Memory B cell (primary cell): ENCODE measurements at regions not wholly inside any gene's neighbourhood (a gene's known extent, or its start where the extent isn't known, plus 50 kb on each side); places are given as distances from the start of the nearest gene placed in this dataset.
"Not testable (repeated sequence)": the region's sequence is repeated elsewhere in the genome, so short reads cannot be mapped to it uniquely, and the experiment has no call there.

Experiments
- ATAC-seq: fragments of 150-1000 bp; cut with Tn5 transposase; 2 replicates; pipeline ENCODE4 v1.10.0; 2021; ENCODE audit warnings: low read depth, mild to moderate bottlenecking, moderate library complexity
- DNase-seq, 2 donors: peaks; one replicate each; pipeline ENCODE4 v3.0.0; 2022; ENCODE audit warnings: low spot score in 2 of 2
- H3K27ac Mint-ChIP-seq: one replicate; pipeline ENCODE4 v1.8.0; 2022; ENCODE audit warnings: mild to moderate bottlenecking, moderate library complexity, mixed read lengths
- H3K27me3 Mint-ChIP-seq: one replicate; pipeline ENCODE4 v1.8.0; 2022; ENCODE audit warnings: mixed read lengths
- H3K36me3 Mint-ChIP-seq: one replicate; pipeline ENCODE4 v1.8.0; 2022; ENCODE audit warnings: mild to moderate bottlenecking, mixed read lengths
- H3K4me1 Mint-ChIP-seq: one replicate; pipeline ENCODE4 v1.8.0; 2022; ENCODE audit warnings: mixed read lengths
- H3K4me3 Mint-ChIP-seq: one replicate; pipeline ENCODE4 v1.8.0; 2022; ENCODE audit warnings: mild to moderate bottlenecking, moderate library complexity, mixed read lengths
- H3K9me3 Mint-ChIP-seq: one replicate; pipeline ENCODE4 v1.8.0; 2022; ENCODE audit warnings: mixed read lengths

DNA sequence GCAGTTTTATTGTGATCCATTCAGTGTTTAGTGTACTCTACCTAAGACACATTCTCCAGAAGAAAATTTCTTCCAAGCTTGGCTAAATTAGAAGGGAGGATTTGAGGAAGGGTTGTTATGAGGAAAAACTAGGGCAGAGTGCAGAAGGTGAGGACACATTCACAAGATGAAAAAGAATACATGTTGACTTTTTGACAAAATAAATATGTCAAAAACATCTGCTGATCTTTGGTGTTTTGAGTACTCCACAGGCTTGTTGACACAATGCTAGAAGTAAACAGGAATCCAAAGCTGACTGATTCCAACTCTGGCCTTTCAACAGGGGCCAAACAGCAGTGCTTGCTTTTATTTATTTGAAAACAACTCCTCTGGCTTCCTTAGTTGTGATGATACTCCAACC, 125.8 kb upstream of the SLC7A11 start:
- no peak for ATAC-seq
- Mint-ChIP-seq H3K4me3 (no peak overlapping the region), H3K9me3 (no peaks in the 10 kb centered on the region), H3K27me3 (peaks cover 2% of the 10 kb centered on the region), H3K36me3 (no peaks in the 10 kb centered on the region), H3K4me1 (no peaks in the 10 kb centered on the region), H3K27ac (no peak overlapping the region)
- DNase-seq, result no peak

DNA sequence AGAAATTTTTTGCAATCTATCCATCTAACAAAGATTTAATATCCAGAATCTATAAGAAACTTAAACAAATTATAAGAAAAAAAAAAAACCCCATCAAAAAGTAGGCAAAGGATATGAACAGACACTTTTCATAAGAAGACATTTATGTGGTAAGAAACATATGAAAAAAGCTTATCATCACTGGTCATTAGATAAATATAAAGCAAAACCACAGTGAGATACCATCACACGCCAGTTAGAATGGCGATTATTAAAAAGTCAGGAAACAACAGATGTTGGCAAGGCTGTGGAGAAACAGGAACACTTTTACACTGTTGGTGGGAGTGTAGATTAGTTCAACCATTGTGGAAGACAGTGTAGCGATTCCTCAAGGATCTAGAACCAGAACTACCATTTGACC, 110.3 kb upstream of the SLC7A11 start:
- ATAC-seq, result not testable (repeated sequence)

DNA sequence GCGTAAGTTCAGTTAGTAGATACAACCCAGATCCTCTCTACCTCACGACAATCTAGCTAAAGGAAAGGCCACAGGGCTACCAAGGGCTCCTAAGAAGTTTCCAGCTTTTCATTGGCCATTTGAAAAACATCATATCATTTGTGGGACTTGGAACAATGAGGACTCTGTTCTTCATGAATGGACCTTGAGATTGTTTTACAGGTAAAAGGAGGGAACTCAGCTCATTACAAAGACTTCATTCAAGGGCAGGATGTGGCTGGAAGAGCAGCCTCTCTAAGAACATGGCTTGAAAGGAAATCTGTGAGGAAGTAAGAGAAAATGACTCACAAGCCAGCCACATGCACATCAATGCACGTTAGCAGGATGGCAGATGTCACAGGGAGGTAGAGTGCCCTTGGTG, 105.9 kb upstream of the SLC7A11 start:
- ATAC-seq (no peak), DNase-seq (no peak)
- Mint-ChIP-seq H3K36me3 (no peaks in the 10 kb centered on the region), H3K27me3 (no peaks in the 10 kb centered on the region), H3K4me1 (peaks cover 5% of the 10 kb centered on the region), H3K27ac (no peak overlapping the region), H3K4me3 (no peak overlapping the region), H3K9me3 (no peaks in the 10 kb centered on the region)

More for the DNA sequence above, 110.3 kb upstream of the SLC7A11 start:
- not testable (repeated sequence) for H3K27me3 Mint-ChIP-seq, DNase-seq, H3K4me1 Mint-ChIP-seq, H3K36me3 Mint-ChIP-seq, H3K9me3 Mint-ChIP-seq, H3K27ac Mint-ChIP-seq, H3K4me3 Mint-ChIP-seq

DNA sequence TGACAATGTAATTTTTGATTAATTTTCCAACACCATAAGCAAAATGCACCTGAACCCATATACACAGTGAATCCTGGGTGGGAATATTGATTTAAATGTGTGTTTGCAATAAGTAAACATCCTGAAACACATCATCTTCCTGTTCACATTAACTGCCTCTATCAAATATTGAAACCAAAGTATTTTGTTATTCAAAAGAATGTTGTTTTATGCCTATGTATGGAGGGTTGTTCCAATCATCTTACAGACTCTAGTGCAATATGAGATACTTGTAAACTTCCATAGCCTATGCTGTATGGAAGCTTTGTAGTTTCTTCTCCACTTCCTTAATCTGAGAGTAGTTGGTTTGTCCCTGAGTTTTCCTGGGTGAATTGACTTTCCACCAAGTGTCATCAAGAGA, 105.4 kb upstream of the SLC7A11 start:
- Mint-ChIP-seq H3K4me1 (peaks cover 5% of the 10 kb centered on the region), H3K4me3 (no peak overlapping the region), H3K36me3 (no peaks in the 10 kb centered on the region), H3K9me3 (no peaks in the 10 kb centered on the region), H3K27me3 (no peaks in the 10 kb centered on the region), H3K27ac (no peak overlapping the region)
- DNase-seq (no peak), ATAC-seq (no peak)

DNA sequence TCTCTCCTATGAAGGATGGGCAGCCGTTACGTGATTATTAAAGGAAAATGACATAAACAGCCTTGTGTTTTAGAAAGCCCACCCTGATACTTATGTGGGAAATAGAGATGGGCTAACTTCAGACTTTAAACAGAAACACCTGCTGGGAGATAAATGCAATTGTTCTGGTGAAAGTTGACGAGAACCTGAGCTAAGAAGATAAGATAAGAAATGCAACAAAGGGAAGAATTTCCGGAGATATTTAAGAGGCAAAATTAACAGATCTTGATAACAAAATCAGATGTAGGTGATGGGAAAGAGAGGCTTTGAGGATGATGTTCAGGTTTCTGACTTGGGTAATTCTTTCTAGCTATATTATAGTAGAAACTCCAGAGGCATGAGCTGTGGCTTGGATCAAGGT, 102.7 kb upstream of the SLC7A11 start:
- DNase-seq, result no peak
- Mint-ChIP-seq H3K4me1 (peaks cover 11% of the 10 kb centered on the region), H3K4me3 (no peak overlapping the region), H3K36me3 (no peaks in the 10 kb centered on the region), H3K27ac (no peak overlapping the region), H3K9me3 (no peaks in the 10 kb centered on the region), H3K27me3 (no peaks in the 10 kb centered on the region)
- no peak for ATAC-seq

DNA sequence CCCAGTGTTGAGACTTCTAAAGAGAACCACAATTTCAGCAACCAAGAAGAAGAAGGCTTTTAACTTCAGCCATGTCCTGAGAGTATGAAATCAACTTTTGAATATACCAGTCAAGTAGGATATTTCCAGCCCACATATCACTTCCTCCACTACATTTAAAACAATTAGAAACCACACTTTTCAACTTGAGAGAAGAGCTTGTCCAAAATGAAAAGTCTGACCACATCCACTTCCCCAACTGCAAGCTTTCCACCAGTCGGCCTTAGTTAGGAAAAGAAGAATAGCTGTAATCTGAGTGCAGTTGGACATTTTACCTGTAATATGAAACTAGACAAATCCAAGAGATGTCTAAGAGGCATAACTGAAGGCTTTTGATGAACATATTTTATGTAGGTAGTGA, 101.9 kb upstream of the SLC7A11 start:
- no peak for ATAC-seq
- Mint-ChIP-seq H3K9me3 (no peaks in the 10 kb centered on the region), H3K4me3 (no peak overlapping the region), H3K36me3 (no peaks in the 10 kb centered on the region), H3K27ac (no peak overlapping the region), H3K27me3 (no peaks in the 10 kb centered on the region), H3K4me1 (peaks cover 11% of the 10 kb centered on the region)
- no peak for DNase-seq

DNA sequence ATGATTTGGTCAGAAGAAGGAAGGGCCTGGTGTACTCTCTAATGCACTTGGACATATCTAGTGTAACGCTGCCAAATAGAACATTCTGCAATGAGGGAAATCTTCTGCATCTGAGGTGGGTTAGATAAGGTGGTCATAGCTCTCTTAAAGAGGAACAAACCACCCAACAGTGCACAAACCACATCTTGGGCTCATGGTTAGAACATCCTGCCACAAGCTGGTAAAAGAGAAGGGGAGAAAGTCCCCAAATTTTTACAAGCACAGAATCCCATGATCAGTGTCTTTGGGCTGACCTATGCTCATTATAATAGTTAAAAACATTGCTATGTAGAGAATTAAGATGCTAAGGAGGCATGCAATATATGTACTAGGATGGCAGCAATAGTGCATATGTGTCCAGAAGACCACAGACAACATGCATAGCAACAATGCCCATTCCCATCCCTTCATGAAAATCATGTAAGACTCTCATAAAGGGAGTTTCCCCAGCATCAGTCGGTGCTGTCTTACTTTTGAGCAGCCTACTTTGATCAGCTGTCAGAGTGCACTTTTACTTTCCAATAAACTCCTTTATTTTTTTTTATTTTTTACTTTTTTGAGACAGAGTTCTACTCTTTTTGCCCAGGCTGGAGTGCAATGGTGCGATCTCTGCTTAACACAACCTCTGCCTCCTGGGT, 99.7 kb upstream of the SLC7A11 start:
- Mint-ChIP-seq H3K4me1 (peaks cover 11% of the 10 kb centered on the region), H3K4me3 (no peak overlapping the region), H3K27me3 (no peaks in the 10 kb centered on the region), H3K36me3 (no peaks in the 10 kb centered on the region), H3K27ac (peak overlapping the region; percentile 80), H3K9me3 (no peaks in the 10 kb centered on the region)
- ATAC-seq (peak; percentile 91), DNase-seq (peak in 1 of 2 donors; percentile 8)

DNA sequence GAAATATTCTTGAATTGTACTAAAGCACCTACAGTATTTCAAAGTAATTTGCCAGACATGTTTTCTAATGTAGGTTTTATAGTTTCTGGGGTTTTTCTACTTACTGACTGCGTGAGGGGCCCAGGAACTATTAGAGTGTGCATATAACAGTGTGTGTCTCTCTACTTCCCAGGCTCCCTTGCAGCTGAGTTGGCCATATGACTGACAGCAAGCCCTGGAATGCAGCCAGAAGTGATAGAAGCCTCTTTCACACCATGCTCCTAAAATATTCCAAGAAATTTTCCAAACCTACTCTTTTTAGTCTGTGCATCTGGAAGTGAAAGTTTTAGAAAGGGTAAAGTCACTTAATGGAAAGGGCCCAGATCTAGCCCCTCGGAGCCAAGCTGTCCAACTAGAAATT, 96.7 kb upstream of the SLC7A11 start:
- ATAC-seq, result no peak
- no peaks in the 10 kb centered on the region for H3K36me3 Mint-ChIP-seq
- no peak overlapping the region for H3K27ac Mint-ChIP-seq
- H3K27me3 Mint-ChIP-seq, result no peaks in the 10 kb centered on the region
- no peaks in the 10 kb centered on the region for H3K9me3 Mint-ChIP-seq
- H3K4me1 Mint-ChIP-seq, result peaks cover 7% of the 10 kb centered on the region
- DNase-seq, result no peak
- H3K4me3 Mint-ChIP-seq, result no peak overlapping the region

DNA sequence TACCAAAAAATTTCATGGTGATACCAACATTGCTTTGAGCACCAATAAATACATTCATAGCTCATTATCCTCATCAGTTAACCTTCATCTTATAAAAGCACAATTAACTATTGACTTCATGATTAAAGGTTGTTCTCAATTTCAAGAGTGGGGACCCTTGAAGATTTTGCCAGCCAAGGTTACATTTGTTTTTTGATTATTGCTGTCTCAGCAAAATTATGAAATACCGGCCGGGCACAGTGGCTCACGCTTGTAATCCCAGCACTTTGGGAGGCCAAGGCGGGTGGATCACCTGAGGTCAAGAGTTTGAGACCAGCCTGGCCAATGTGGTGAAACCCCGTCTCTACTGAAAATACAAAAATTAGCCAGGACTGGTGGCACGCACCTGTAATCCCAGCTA, 96.1 kb upstream of the SLC7A11 start:
- H3K36me3 Mint-ChIP-seq, DNase-seq, H3K4me3 Mint-ChIP-seq, H3K27me3 Mint-ChIP-seq, H3K9me3 Mint-ChIP-seq, H3K27ac Mint-ChIP-seq, H3K4me1 Mint-ChIP-seq, ATAC-seq: not testable (repeated sequence)

DNA sequence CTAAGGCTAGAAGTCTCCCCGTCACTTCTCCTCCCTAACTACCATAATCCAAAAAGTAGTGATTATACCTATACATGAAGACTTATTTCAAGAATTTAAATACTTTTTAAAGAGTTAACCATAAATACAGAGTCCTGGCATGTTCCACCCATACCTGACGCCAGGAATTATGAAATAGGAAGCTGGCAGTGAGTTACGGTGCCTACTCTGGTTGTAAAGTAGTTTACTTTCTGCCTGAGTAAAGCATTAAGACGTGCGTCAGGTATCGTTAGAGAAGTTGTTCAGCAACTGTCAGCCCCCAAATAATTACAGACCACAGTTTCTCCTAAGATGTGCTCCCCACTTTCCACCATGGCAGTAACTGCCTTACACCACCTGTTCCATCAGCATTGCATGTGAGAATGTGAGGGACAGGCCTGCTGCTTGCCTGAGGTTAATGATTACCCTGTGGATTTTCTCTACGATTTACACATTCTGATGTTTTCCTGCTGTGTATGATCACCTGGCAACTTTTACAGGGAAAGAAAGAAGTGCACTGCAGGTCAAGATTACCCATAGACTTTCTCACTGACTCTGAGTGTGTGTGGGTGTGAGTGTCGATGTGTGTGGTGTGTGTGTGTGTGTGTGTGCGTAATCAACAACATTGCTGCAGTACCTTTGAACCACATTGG, 92.3 kb upstream of the SLC7A11 start:
- no peaks in the 10 kb centered on the region for H3K4me1 Mint-ChIP-seq
- H3K27me3 Mint-ChIP-seq, result no peaks in the 10 kb centered on the region
- ATAC-seq, result no peak
- peaks cover 2% of the 10 kb centered on the region for H3K9me3 Mint-ChIP-seq
- H3K36me3 Mint-ChIP-seq, result no peaks in the 10 kb centered on the region
- DNase-seq, result no peak
- no peak overlapping the region for H3K27ac Mint-ChIP-seq
- no peak overlapping the region for H3K4me3 Mint-ChIP-seq

DNA sequence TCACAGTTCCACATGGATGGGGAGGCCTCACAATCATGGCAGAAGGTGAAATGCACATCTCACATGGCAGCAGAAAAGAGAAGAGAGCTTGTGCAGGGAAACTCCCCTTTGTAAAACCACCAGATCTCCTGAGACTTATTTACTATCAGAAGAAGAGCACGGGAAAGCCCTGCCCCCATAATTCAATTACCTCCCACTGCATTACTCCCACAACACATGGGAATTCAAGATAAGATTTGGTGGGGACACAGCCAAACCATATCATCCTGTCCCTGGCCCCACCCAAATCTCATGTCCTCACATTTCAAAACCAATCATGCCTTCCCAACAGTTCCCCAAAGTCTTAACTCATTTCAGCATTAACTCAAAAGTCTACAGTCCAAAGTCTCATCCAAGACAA, 90.3 kb upstream of the SLC7A11 start:
- not testable (repeated sequence) for DNase-seq, H3K9me3 Mint-ChIP-seq, ATAC-seq, H3K27me3 Mint-ChIP-seq, H3K36me3 Mint-ChIP-seq, H3K4me3 Mint-ChIP-seq, H3K4me1 Mint-ChIP-seq, H3K27ac Mint-ChIP-seq

DNA sequence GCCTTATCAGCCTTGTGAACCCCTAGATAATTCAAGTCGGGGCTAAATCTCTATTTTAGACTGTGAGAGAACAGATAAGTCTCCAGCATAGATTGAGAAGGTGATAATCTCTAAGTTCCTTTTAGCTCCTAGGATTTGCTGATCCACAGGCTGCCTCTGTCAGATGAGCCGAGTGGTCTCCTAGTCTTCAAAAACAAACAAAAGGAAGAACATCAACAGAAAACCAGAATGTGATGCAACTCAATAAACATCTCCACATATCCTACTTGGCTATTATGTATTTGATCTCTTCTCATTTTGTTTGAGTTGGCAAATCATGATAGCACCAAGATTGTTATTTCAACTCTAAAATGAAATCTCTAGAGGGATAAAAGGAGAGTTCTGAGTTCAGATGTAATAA, 88.4 kb upstream of the SLC7A11 start:
- no peaks in the 10 kb centered on the region for H3K36me3 Mint-ChIP-seq
- DNase-seq, result no peak

DNA sequence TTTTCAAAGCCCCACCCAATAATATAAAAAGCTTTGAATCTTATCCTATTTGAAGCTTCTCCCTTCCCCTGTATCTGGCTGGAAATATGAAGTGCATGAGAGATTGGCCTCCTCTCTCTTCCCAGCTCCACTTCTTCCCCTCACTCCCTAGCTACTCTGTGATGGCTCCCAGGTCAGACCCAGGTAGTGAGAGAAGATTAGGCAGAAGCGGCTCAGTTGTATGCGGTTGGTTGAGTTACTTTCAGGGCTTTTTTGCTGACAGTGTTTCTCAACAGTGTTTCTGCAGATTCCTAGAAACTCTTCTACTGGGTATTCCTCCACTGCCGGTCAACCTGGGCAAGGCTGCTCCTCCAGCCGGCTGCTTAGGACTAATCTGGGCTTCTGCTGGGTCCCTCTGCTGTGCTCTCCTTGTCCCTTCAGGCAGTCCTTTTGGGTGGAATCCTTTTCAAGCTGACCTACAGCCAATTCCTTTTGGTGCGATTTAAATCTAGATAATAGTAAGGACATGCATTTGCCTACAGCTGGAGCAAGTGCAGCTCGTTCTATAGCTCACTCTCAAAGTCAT, 87.4 kb upstream of the SLC7A11 start:
- Mint-ChIP-seq H3K4me1 (no peaks in the 10 kb centered on the region), H3K27ac (no peak overlapping the region), H3K36me3 (no peaks in the 10 kb centered on the region), H3K27me3 (no peaks in the 10 kb centered on the region), H3K9me3 (peaks cover 2% of the 10 kb centered on the region), H3K4me3 (no peak overlapping the region)
- ATAC-seq (no peak), DNase-seq (no peak)

More for the DNA sequence above, 88.4 kb upstream of the SLC7A11 start:
- Mint-ChIP-seq H3K4me1 (no peaks in the 10 kb centered on the region), H3K27me3 (no peaks in the 10 kb centered on the region), H3K27ac (no peak overlapping the region), H3K4me3 (no peak overlapping the region), H3K9me3 (peaks cover 2% of the 10 kb centered on the region)
- ATAC-seq, result no peak

DNA sequence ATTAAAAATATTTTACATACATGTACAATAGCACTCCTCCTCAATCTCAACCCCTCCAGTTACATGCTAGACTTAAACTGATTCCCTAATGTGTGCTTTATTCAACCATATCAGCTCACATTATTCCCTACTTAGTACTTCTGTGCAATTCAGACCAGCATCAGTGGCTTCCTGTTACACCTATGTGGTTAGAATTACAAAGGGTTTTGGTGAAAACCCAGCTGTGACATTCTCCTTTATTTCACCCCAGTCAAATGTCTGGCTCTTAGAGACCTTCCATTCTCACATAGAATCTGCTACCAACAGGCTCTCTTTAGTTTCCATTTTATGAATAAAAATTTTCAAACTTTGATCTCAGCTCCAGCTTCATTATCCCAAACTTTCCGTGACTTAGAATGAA, 85.2 kb upstream of the SLC7A11 start:
- Mint-ChIP-seq H3K36me3 (no peaks in the 10 kb centered on the region), H3K9me3 (peaks cover 1% of the 10 kb centered on the region), H3K27ac (no peak overlapping the region), H3K4me1 (no peaks in the 10 kb centered on the region), H3K4me3 (no peak overlapping the region), H3K27me3 (no peaks in the 10 kb centered on the region)
- ATAC-seq (no peak), DNase-seq (no peak)

DNA sequence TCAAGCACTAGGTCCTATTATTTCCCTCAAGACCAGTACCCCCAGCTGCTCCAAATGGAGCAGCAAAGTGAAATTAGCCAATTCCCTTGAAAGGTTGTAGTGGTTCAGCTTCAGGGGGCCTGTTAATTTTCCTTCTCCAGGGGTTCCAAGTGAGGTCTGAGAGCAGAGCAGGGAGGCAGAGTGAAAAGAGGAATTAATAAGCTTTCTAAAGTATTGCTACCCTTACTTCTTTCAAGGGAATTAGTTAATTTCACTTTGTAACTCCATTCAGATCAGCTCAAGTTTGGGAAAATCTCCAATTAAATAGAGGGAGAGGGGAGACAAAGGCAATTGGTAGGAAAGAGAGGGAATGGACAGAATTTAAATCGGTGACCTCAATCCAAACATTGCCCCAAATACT, 78.7 kb upstream of the SLC7A11 start:
- Mint-ChIP-seq H3K9me3 (peaks cover 3% of the 10 kb centered on the region), H3K27me3 (no peaks in the 10 kb centered on the region), H3K4me1 (no peaks in the 10 kb centered on the region), H3K27ac (no peak overlapping the region), H3K4me3 (no peak overlapping the region), H3K36me3 (no peaks in the 10 kb centered on the region)
- DNase-seq (no peak), ATAC-seq (no peak)
